Adrenal gland (tissue), 9 donors: ENCODE measurements at regions not wholly inside any gene's neighbourhood (a gene's known extent, or its start where the extent isn't known, plus 50 kb on each side); places are given as distances from the start of the nearest gene placed in this dataset.

Experiments
- DNase-seq, 7 donors: peaks; one replicate each; pipeline ENCODE4 v3.0.0-alpha.2; 2019 to 2020
- H3K27ac ChIP-seq, 5 donors: fragments of 200-600 bp; sonication (generic) in 4 of 5; 1 replicate in 3 of 5; 2 replicates in 2 of 5; pipeline versions ENCODE4 v1.5.1 to v1.8.0; 2016 to 2020; ENCODE audit warnings: mild to moderate bottlenecking in 1 of 5
- H3K27me3 ChIP-seq: fragments of 200-600 bp; 2 replicates; pipeline ENCODE4 v1.8.0; 2021
- H3K36me3 ChIP-seq, 2 donors: fragments of 200-600 bp; replicated peaks in 1 of 2; 1 replicate in 1 of 2; 2 replicates in 1 of 2; pipeline versions ENCODE4 v1.5.1 to v1.8.0; 2018 to 2022
- H3K4me1 ChIP-seq, 2 donors: fragments of 200-600 bp; replicated peaks in 1 of 2; 1 replicate in 1 of 2; 2 replicates in 1 of 2; pipeline versions ENCODE4 v1.5.1 to v1.8.0; 2018 to 2021
- H3K4me3 ChIP-seq, 4 donors: fragments of 200-600 bp; sonication (generic) in 3 of 4; one replicate each; pipeline ENCODE4 v1.5.1; 2016 to 2018
- H3K9me3 ChIP-seq, 3 donors: fragments of 200-600 bp; sonication (generic) in 1 of 3; replicated peaks in 1 of 3; 1 replicate in 2 of 3; 2 replicates in 1 of 3; pipeline versions ENCODE4 v1.5.1 to v1.8.0; 2016 to 2021
- CTCF ChIP-seq, 6 experiments: fragments of 450-650 bp in 4 of 6; fragments of 200-600 bp in 2 of 6; sonication (generic) in 1 of 6; IDR thresholded peaks; 1 replicate in 5 of 6; 2 replicates in 1 of 6; pipeline versions ENCODE4 v1.5.1 to v1.8.0; 2016 to 2021; ENCODE audit warnings: antibody characterized with exemption in 6 of 6, mild to moderate bottlenecking in 2 of 6, moderate library complexity in 1 of 6
- POLR2A ChIP-seq, 2 donors: fragments of 450-650 bp; IDR thresholded peaks; one replicate each; pipeline ENCODE4 v1.6.1; 2017; ENCODE audit warnings: antibody characterized with exemption in 2 of 2, mild to moderate bottlenecking in 2 of 2, moderate library complexity in 1 of 2
- WGBS, 4 donors: extraction: QIAGEN DNeasy Blood & Tissue Kit in 2 of 4; methylation state at CpG; one replicate each; pipeline versions ENCODE4 v1.1.5 to v1.1.7; 2013 to 2017; 5-methylcytosine and 5-hydroxymethylcytosine counted together
- intact Hi-C, 2 donors: fragments of 100-400 bp; cut with DNase I; formaldehyde crosslinking; loops; one replicate each; pipeline versions ENCODE4 v1.14.1 to v1.15.0; 2022 to 2023
- donor health status: healthy with polysubstance abuse.
- donor health status: Bipolar disorder and iron deficiency.
- donor health status: DM: yes; HTN: yes; CAD: no.
- donor health status: DM: no; HTN: no; CAD: no.
- donor health status: DM: no; HTN: no; CAD: no.

GRCh38 chr13:87302034-87302433 is 369.1 kb upstream of the SLITRK5 start:
- H3K9me3 ChIP-seq, result no peaks in the 10 kb centered on the region
- H3K36me3 ChIP-seq, result no peaks in the 10 kb centered on the region
- DNase-seq, result no peak
- TF ChIP-seq POLR2A (IDR thresholded peaks at IDR 0.05) (no peak), CTCF (IDR thresholded peaks at IDR 0.05) (no peak)
- intact Hi-C loops, result no loop called here
- H3K27me3 ChIP-seq, result no peaks in the 10 kb centered on the region
- no peak overlapping the region for H3K4me3 ChIP-seq
- WGBS, 4 donors, result 74 to 78% (median 77%) methylated on average over 3 of the region's 3 CpGs
- H3K27ac ChIP-seq, result no peak overlapping the region
- no peaks in the 10 kb centered on the region for H3K4me1 ChIP-seq

DNA sequence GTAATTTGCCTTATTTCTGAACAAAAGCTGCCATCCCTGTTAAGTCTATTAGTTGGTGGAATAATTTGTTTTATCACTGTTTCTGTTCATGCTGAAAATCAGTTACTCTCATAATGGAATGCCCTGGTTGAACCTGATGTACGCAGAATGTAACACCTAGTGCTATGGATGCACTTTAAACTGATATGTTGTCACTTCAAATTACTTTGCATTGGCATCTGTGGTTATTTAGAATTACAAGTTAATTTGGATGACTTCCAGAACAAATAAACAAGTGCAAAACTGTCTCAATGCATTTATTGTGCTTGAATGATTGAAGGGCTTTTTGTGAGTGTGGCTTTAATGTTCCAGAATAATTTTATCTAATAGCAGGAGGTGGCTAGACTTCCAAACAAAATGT is 368.2 kb upstream of the SLITRK5 start:
- no peaks in the 10 kb centered on the region for H3K36me3 ChIP-seq
- H3K27me3 ChIP-seq, result no peaks in the 10 kb centered on the region
- no peak for TF ChIP-seq CTCF (IDR thresholded peaks at IDR 0.05)
- DNase-seq, result no peak
- H3K27ac ChIP-seq, result no peak overlapping the region
- WGBS, 4 donors, result 74 to 88% (median 80%) methylated on average over 1 of the region's 1 CpG
- no peaks in the 10 kb centered on the region for H3K9me3 ChIP-seq
- H3K4me3 ChIP-seq, result no peak overlapping the region
- intact Hi-C loops, result no loop called here
- no peaks in the 10 kb centered on the region for H3K4me1 ChIP-seq

DNA sequence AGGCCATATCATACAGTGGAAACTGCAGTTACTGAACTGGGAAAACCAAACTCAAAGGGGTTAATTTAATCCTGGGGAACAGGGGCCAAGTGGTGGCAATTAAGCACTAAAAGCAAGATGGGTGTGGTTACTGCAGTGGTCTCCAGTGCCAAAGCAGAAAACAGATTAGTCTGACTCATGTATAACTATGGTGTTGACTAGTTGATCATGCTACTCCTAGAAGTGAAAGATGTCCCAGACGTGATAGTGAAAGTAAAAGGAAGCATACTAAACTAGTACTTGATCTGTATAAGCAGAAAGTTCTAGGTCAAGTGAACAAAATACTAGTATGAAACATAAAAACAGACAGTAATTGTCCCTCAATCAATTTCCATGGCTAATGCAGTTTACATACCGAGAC is 360.0 kb upstream of the SLITRK5 start:
- H3K4me3 ChIP-seq, result no peak overlapping the region
- intact Hi-C loops, result no loop called here
- no peaks in the 10 kb centered on the region for H3K36me3 ChIP-seq
- no peaks in the 10 kb centered on the region for H3K9me3 ChIP-seq
- TF ChIP-seq CTCF (IDR thresholded peaks at IDR 0.05) (no peak), POLR2A (IDR thresholded peaks at IDR 0.05) (no peak)
- no peaks in the 10 kb centered on the region for H3K27me3 ChIP-seq
- H3K27ac ChIP-seq, result no peak overlapping the region
- WGBS, 4 donors, result 72 to 78% (median 74%) methylated on average over 2 of the region's 2 CpGs
- no peak for DNase-seq
- no peaks in the 10 kb centered on the region for H3K4me1 ChIP-seq

DNA sequence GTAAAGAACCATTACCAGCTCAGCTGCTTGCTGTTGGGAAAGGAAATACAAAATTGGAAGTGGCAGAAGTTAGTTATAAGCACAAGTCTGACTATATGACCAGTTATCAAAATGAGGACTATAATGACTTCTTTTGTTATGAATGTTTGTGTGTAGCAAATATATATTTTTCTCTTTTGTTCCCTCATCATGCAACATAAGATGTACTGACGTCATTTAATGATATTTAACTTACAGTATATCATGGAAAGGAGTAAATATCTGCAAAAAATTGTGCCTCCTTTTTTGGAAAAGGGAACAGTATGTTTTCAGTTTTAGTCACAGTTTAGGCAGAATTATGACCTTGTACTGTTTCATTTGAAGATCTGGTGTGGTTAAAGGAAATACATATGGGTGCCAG is 356.3 kb upstream of the SLITRK5 start:
- H3K36me3 ChIP-seq, result no peaks in the 10 kb centered on the region
- no peaks in the 10 kb centered on the region for H3K4me1 ChIP-seq
- WGBS, 4 donors, result 55 to 71% (median 61%) methylated on average over 1 of the region's 1 CpG
- no peak overlapping the region for H3K4me3 ChIP-seq
- no peak overlapping the region for H3K27ac ChIP-seq
- no peak for DNase-seq
- no peak for TF ChIP-seq CTCF (IDR thresholded peaks at IDR 0.05)
- TF ChIP-seq POLR2A (IDR thresholded peaks at IDR 0.05), result no peak
- no peaks in the 10 kb centered on the region for H3K27me3 ChIP-seq
- no peaks in the 10 kb centered on the region for H3K9me3 ChIP-seq
- intact Hi-C loops, result no loop called here
